A673 (cell line): ENCODE measurements at regions not wholly inside any gene's neighbourhood (a gene's known extent, or its start where the extent isn't known, plus 50 kb on each side); places are given as distances from the start of the nearest gene placed in this dataset.

Experiments used
- CTCF ChIP-seq: fragments of 300-800, 200-600 bp; sonication (generic); conservative IDR thresholded peaks from 2 replicates; pipeline ENCODE4 v1.5.1; 2017; ENCODE audit warnings: low read depth, mild to moderate bottlenecking, antibody characterized with exemption, low read length, moderate library complexity, mixed read lengths
- EZH2 ChIP-seq: fragments of 200-600 bp; sonication (generic); IDR thresholded peaks from 2 replicates; pipeline ENCODE4 v1.6.1; 2017; ENCODE audit warnings: borderline replicate concordance, low read depth, mild to moderate bottlenecking, mixed read lengths, antibody characterized with exemption, low read length; ENCODE audit not compliant: poor library complexity, severe bottlenecking

GRCh38 chr18:55821219-55821618 lies 233.2 kb upstream of the TCF4 start:
- no peak for TF ChIP-seq CTCF
- no peak for TF ChIP-seq EZH2
